ENCODE measurements at regions not wholly inside any gene's neighbourhood (a gene's known extent, or its start where the extent isn't known, plus 50 kb on each side); places are given as distances from the start of the nearest gene placed in this dataset.

- TF ChIP-seq POLR2AphosphoS5 (IDR thresholded peaks at IDR 0.05) (no peak), POLR2A (IDR thresholded peaks at IDR 0.05) (no peak), CTCF (IDR thresholded peaks at IDR 0.05 in 8 of 11, conservative IDR thresholded peaks at IDR 0.05 in 3 of 11) (no peak)
Observed at GRCh38 chr6:23368557-23368956, 757.5 kb upstream of the NRSN1 start.
